GM12878 (cell line): ENCODE measurements at regions not wholly inside any gene's neighbourhood (a gene's known extent, or its start where the extent isn't known, plus 50 kb on each side); places are given as distances from the start of the nearest gene placed in this dataset.

ENCODE experiments used
- ATAC-seq: fragments of 200-7000 bp; cut with Tn5 transposase; 3 replicates; pipeline ENCODE4 v1.9.1; 2020; ENCODE audit warnings: mild to moderate bottlenecking, moderate library complexity
- BruUV-seq: library from RNA; stranded (reverse); fragments of 400-500 nt; replicated peaks from 2 replicates; lab custom pipeline; 2021; lab: Mats Ljungman, UMichigan
- CTCF ChIA-PET: fragments of 300-600 bp; sonication (Branson Sonifier 250); formaldehyde crosslinking; extraction: SDS; loops from one replicate; lab custom pipeline; 2021; ENCODE audit warnings: inconsistent platforms; lab: Yijun Ruan, JAX
- POLR2A ChIA-PET: fragments of 350-600 bp; formaldehyde crosslinking; extraction: SDS; loops from one replicate; lab custom pipeline; 2021; ENCODE audit warnings: inconsistent platforms; lab: Charles Lee
- RAD21 ChIA-PET: fragments of 300-600 bp; sonication (Branson Sonifier 250); formaldehyde crosslinking; loops from one replicate; lab custom pipeline; 2023; ENCODE audit warnings: antibody characterized with exemption; ENCODE audit not compliant: unreplicated experiment; lab: Charles Lee
- SMC1A ChIA-PET: fragments of 300-600 bp; sonication (Branson Sonifier 250); formaldehyde crosslinking; loops from one replicate; lab custom pipeline; 2023; ENCODE audit not compliant: unreplicated experiment, uncharacterized antibody; lab: Charles Lee
- DNase-seq: peaks from one replicate; pipeline ENCODE4 v3.0.0-alpha.2; 2011; ENCODE audit warnings: low read depth, low spot score
- FAIRE-seq: peaks from 3 replicates; lab custom pipeline; 2011; peaks lifted over from hg19 to GRCh38; lab: Jason Lieb, UNC
- H2AFZ ChIP-seq: 2 replicates; pipeline ENCODE4 v1.6.0; 2011; ENCODE audit warnings: low read depth, low read length, control low read depth; ENCODE audit not compliant: control insufficient read depth
- H3K27ac ChIP-seq: 2 replicates; pipeline ENCODE4 v1.5.1; 2011; ENCODE audit warnings: control low read depth; ENCODE audit not compliant: control insufficient read depth, insufficient read depth
- H3K27me3 ChIP-seq, 2 experiments: replicated peaks in 1 of 2; 2 replicates each; pipeline versions ENCODE4 v1.6.0 to v1.6.1; 2011; ENCODE audit warnings: low read length in 1 of 2; ENCODE audit not compliant: control insufficient read depth in 2 of 2, insufficient read depth in 2 of 2
- H3K36me3 ChIP-seq, 2 experiments: 2 replicates each; pipeline ENCODE4 v1.5.1; 2011; ENCODE audit warnings: low read length in 1 of 2; ENCODE audit not compliant: control insufficient read depth in 2 of 2, insufficient read depth in 2 of 2
- H3K4me1 ChIP-seq: 2 replicates; pipeline ENCODE4 v1.6.1; 2011; ENCODE audit warnings: mild to moderate bottlenecking, low read length, moderate library complexity, mixed read lengths; ENCODE audit not compliant: control insufficient read depth, insufficient read depth
- H3K4me2 ChIP-seq: 2 replicates; pipeline ENCODE4 v1.6.0; 2011; ENCODE audit warnings: control low read depth; ENCODE audit not compliant: control insufficient read depth, insufficient read depth
- H3K4me3 ChIP-seq: fragments of 200-600 bp; sonication (generic); 2 replicates; pipeline ENCODE4 v1.5.1; 2016
- H3K79me2 ChIP-seq: 2 replicates; pipeline ENCODE4 v1.6.0; 2011; ENCODE audit warnings: low read length; ENCODE audit not compliant: control insufficient read depth, insufficient read depth
- H3K9ac ChIP-seq: 2 replicates; pipeline ENCODE4 v1.8.0; 2011; ENCODE audit warnings: low read length, control low read depth, mixed read lengths; ENCODE audit not compliant: control insufficient read depth, insufficient read depth
- H3K9me3 ChIP-seq: replicated peaks from 3 replicates; pipeline ENCODE4 v1.5.1; 2011; ENCODE audit warnings: mild to moderate bottlenecking, low read length; ENCODE audit not compliant: control insufficient read depth, insufficient read depth
- H4K20me1 ChIP-seq: 2 replicates; pipeline ENCODE4 v1.6.0; 2011; ENCODE audit not compliant: control insufficient read depth, insufficient read depth
- CEBPZ ChIP-seq: fragments of 150-350 bp; IDR thresholded peaks from 2 replicates; pipeline ENCODE4 v1.6.1; 2016; ENCODE audit warnings: low read depth, low read length
- CHD4 ChIP-seq: fragments of 200-600 bp; sonication (generic); IDR thresholded peaks from 2 replicates; pipeline ENCODE4 v1.6.1; 2016; ENCODE audit warnings: mild to moderate bottlenecking
- ELK1 ChIP-seq: IDR thresholded peaks from 2 replicates; pipeline ENCODE4 v1.6.1; 2012; ENCODE audit warnings: low read depth, low read length, improper control_type of control experiment
- ZNF384 ChIP-seq: IDR thresholded peaks from 2 replicates; pipeline ENCODE4 v1.6.1; 2012; ENCODE audit warnings: low read depth, mild to moderate bottlenecking, low read length, improper control_type of control experiment, borderline replicate concordance
- ZSCAN29 ChIP-seq: fragments of 450-650 bp; IDR thresholded peaks from 2 replicates; pipeline ENCODE4 v1.6.1; 2017; ENCODE audit warnings: mild to moderate bottlenecking, moderate library complexity
- WGBS: methylation state at CpG from one replicate; pipeline ENCODE4 v1.1.6; 2016; ENCODE audit warnings: low lambda C conversion rate; ENCODE audit not compliant: insufficient replicate concordance, insufficient coverage; ENCODE audit errors: missing lambda C conversion rate; 5-methylcytosine and 5-hydroxymethylcytosine counted together
- in situ Hi-C: fragments of 300-500 bp; cut with MboI; formaldehyde crosslinking; loops from 9 replicates; pipeline ENCODE4 v1.14.3; 2018; ENCODE audit warnings: mixed read lengths
- intact Hi-C: fragments of 100-400 bp; cut with micrococcal nuclease; formaldehyde crosslinking; loops from one replicate; pipeline ENCODE4 v1.14.2; 2022; ENCODE audit not compliant: unreplicated experiment

GRCh38 chr21:18174370-18174769 lies 70.3 kb upstream of the CHODL start (continued):
- no peak for TF ChIP-seq CHD4
- no peak for TF ChIP-seq ELK1

- TF ChIP-seq CEBPZ (no peak), ZNF384 (no peak), ZSCAN29 (no peak)
- H3K36me3 ChIP-seq, result no peaks in the 10 kb centered on the region
- no peak overlapping the region for H3K27ac ChIP-seq
- H3K27me3 ChIP-seq, result no peaks in the 10 kb centered on the region
- FAIRE-seq (no peak), ATAC-seq (no peak), DNase-seq (no peak)
- H3K4me3 ChIP-seq, result no peak overlapping the region
- BruUV-seq, result no TSS peak
- H2AFZ ChIP-seq, result no peak overlapping the region
- in situ Hi-C loops (no loop called here), intact Hi-C loops (no loop called here)
- ChIA-PET RAD21 (no interaction called here), CTCF (no interaction called here), POLR2A (no interaction called here), SMC1A (no interaction called here)
- no peak overlapping the region for H3K9ac ChIP-seq
- no peaks in the 10 kb centered on the region for H4K20me1 ChIP-seq
- H3K4me1 ChIP-seq, result no peaks in the 10 kb centered on the region
- no peaks in the 10 kb centered on the region for H3K79me2 ChIP-seq
- no peak overlapping the region for H3K4me2 ChIP-seq
- no peaks in the 10 kb centered on the region; the same call in 2 of the 3 replicates for H3K9me3 ChIP-seq
- WGBS, result 12% methylated on average over 1 of the region's 2 CpGs
These were observed 73.8 kb upstream of the CHODL start for GRCh38 chr21:18170829-18171228.
